Heart left ventricle (tissue), 16 donors: ENCODE measurements at regions not wholly inside any gene's neighbourhood (a gene's known extent, or its start where the extent isn't known, plus 50 kb on each side); places are given as distances from the start of the nearest gene placed in this dataset.
"Not testable (repeated sequence)": the region's sequence is repeated elsewhere in the genome, so short reads cannot be mapped to it uniquely, and the experiment has no call there.

ENCODE experiments used
- ATAC-seq, 4 donors: fragments of 200-7000 bp; cut with Tn5 transposase; one replicate each; pipeline ENCODE4 v1.9.1; 2020 to 2022; ENCODE audit warnings: moderate library complexity in 4 of 4, mild to moderate bottlenecking in 3 of 4, moderate number of reproducible peaks in 1 of 4
- DNase-seq, 5 donors: peaks; one replicate each; pipeline ENCODE4 v3.0.0-alpha.2; 2020
- H3K27ac ChIP-seq, 12 donors: fragments of 200-600 bp; sonication (generic) in 4 of 12; one replicate each; pipeline versions ENCODE4 v1.5.0 to v1.8.0; 2016 to 2022; ENCODE audit warnings: mild to moderate bottlenecking in 2 of 12
- H3K27me3 ChIP-seq, 9 donors: fragments of 200-600 bp; sonication (generic) in 2 of 9; one replicate each; pipeline versions ENCODE4 v1.5.1 to v1.8.0; 2016 to 2022; ENCODE audit warnings: mild to moderate bottlenecking in 3 of 9
- H3K36me3 ChIP-seq, 9 donors: fragments of 200-600 bp; sonication (generic) in 2 of 9; one replicate each; pipeline versions ENCODE4 v1.5.0 to v1.8.0; 2018 to 2022; ENCODE audit warnings: mild to moderate bottlenecking in 2 of 9
- H3K4me1 ChIP-seq, 12 donors: fragments of 200-600 bp; sonication (generic) in 4 of 12; one replicate each; pipeline versions ENCODE4 v1.5.0 to v1.8.0; 2016 to 2022; ENCODE audit warnings: mild to moderate bottlenecking in 3 of 12
- H3K4me3 ChIP-seq, 12 donors: fragments of 200-600 bp; sonication (generic) in 4 of 12; one replicate each; pipeline versions ENCODE4 v1.5.0 to v1.8.0; 2017 to 2022; ENCODE audit warnings: mild to moderate bottlenecking in 9 of 12, moderate library complexity in 4 of 12
- H3K9me3 ChIP-seq, 12 donors: fragments of 200-600 bp; sonication (generic) in 4 of 12; one replicate each; pipeline versions ENCODE4 v1.5.0 to v1.8.0; 2016 to 2022; ENCODE audit warnings: mild to moderate bottlenecking in 1 of 12
- POLR2A ChIP-seq, 2 donors: fragments of 450-650 bp; IDR thresholded peaks; one replicate each; pipeline ENCODE4 v1.6.1; 2017; ENCODE audit warnings: antibody characterized with exemption in 2 of 2, mild to moderate bottlenecking in 2 of 2, moderate library complexity in 2 of 2
- WGBS, 4 donors: extraction: QIAGEN DNeasy Blood & Tissue Kit in 2 of 4; methylation state at CpG; one replicate each; pipeline versions ENCODE4 v1.1.5 to v1.1.7; 2013 to 2018; 5-methylcytosine and 5-hydroxymethylcytosine counted together
- intact Hi-C, 10 donors: fragments of 100-400 bp; cut with DNase I; formaldehyde crosslinking; loops; one replicate each; pipeline versions ENCODE4 v1.11.1 to v1.14.2; 2022
- TF ChIP-seq, protein P1 (sequence below), 12 donors: fragments of 200-600 bp; sonication (generic) in 4 of 12; IDR thresholded peaks; one replicate each; pipeline versions ENCODE4 v1.5.0 to v1.8.0; 2018 to 2022; ENCODE audit warnings: antibody characterized with exemption in 12 of 12, mild to moderate bottlenecking in 5 of 12
- donor health status: ischemic (EF 13 %, LVEDD 7.1; RV severe dilation, severe dysfunction).
- donor health status: healthy with polysubstance abuse.
- donor health status: DM: no; HTN: yes; CAD: no.
- donor health status: DM: no; HTN: no; CAD: no.
- donor health status: ischemic (EF 25% LVEDD 6.9; RV normal size, moderate dysfunction).
- donor health status: ischemic (EF 25% LVEDD 5.7; RV mildly dilated, moderate dysfunction).
- donor health status: healthy.
- donor health status: DM: yes; HTN: yes; CAD: no.
- donor health status: ischemic (EF 35%, LVEDD 5.7; RV mildly dilated, moderate dysfunction).
- donor health status: nonischemic (EF 11% LVEDD 7.7; RV severe dilation, severe dysfunction).
- donor health status: DM: yes; HTN: yes; CAD: no.
- donor health status: PGD.
- donor health status: ischemic (EF 29% LVEDD 5.4; RV normal size, mild dysfunction).
- donor health status: nonischemic (EF 23%, LVEDD 6.1; RV moderate dilation, normal function).

DNA sequence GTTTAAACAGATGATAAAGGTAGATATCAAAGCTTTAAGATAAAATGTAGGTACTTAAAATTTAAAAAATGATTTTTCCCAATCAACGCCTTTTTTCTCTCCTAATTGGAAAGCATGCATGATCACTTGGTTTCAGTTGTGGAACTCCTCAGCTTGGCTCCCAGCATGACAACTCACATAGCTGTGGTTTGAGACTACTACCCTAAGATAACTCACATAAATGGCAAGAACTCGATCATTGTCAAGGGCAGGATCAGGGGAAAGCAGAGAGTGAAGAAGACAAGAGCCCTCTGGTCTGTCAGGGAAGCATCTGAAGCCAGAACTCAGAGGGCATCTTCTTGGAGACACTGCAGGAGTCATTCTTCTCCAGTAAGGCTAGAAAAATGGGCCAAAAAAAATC, 516.7 kb downstream of the NTRK3 start:
- no peak for TF ChIP-seq POLR2A (IDR thresholded peaks at IDR 0.05)
- TF ChIP-seq, protein P1, sequence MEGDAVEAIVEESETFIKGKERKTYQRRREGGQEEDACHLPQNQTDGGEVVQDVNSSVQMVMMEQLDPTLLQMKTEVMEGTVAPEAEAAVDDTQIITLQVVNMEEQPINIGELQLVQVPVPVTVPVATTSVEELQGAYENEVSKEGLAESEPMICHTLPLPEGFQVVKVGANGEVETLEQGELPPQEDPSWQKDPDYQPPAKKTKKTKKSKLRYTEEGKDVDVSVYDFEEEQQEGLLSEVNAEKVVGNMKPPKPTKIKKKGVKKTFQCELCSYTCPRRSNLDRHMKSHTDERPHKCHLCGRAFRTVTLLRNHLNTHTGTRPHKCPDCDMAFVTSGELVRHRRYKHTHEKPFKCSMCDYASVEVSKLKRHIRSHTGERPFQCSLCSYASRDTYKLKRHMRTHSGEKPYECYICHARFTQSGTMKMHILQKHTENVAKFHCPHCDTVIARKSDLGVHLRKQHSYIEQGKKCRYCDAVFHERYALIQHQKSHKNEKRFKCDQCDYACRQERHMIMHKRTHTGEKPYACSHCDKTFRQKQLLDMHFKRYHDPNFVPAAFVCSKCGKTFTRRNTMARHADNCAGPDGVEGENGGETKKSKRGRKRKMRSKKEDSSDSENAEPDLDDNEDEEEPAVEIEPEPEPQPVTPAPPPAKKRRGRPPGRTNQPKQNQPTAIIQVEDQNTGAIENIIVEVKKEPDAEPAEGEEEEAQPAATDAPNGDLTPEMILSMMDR (IDR thresholded peaks at IDR 0.05), result no peak
- no peak for DNase-seq
- Histone ChIP-seq H3K4me1 (peaks cover 0 to 8% (median 0%) of the 10 kb centered on the region in 12 donors), H3K27ac (no peak overlapping the region), H3K27me3 (peaks cover 0 to 4% (median 0%) of the 10 kb centered on the region in 9 donors), H3K4me3 (no peak overlapping the region), H3K36me3 (no peaks in the 10 kb centered on the region), H3K9me3 (no peaks in the 10 kb centered on the region)
- 65 to 72% (median 68%) methylated on average over 2 of the region's 2 CpGs for WGBS, 4 donors
- no peak for ATAC-seq
- intact Hi-C loops, result loop anchor here in 3 of 10 donors (10.0 kb wide), 3 partner anchors 55 to 245 kb away; no protein-coding TSS in a partner anchor

DNA sequence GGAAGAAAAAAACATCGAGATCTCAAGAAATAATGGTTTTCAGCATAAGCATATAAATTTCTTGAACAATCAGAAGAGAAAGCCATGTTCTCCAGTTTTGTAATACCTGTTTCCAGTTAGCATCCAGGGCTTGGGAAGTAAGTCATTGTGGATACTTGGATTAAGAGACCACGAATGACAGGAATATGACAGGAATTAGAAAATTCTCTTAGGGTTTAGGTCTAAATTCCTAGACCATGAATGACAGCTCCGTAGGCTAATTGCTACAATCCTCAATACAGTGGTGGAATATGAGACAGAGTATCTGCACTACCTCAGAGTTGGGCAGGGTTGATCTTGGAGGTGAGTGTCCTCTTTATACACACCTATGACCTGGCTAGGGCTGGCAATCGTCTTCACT, 517.5 kb downstream of the NTRK3 start:
- H3K27me3 ChIP-seq, result peaks cover 0 to 4% (median 0%) of the 10 kb centered on the region in 9 donors
- no peak for TF ChIP-seq POLR2A (IDR thresholded peaks at IDR 0.05)
- TF ChIP-seq, protein P1 (IDR thresholded peaks at IDR 0.05), result no peak
- H3K36me3 ChIP-seq, result no peaks in the 10 kb centered on the region
- H3K27ac ChIP-seq, result no peak overlapping the region
- ATAC-seq (no peak), DNase-seq (no peak)
- no peaks in the 10 kb centered on the region for H3K9me3 ChIP-seq
- 65 to 86% (median 84%) methylated on average over 4 of the region's 4 CpGs for WGBS, 4 donors
- peaks cover 0 to 8% (median 0%) of the 10 kb centered on the region in 12 donors for H3K4me1 ChIP-seq
- intact Hi-C loops, result loop anchor here in 2 of 10 donors (10.0 kb wide), 2 partner anchors 64 to 244 kb away; no protein-coding TSS in a partner anchor
- no peak overlapping the region for H3K4me3 ChIP-seq

DNA sequence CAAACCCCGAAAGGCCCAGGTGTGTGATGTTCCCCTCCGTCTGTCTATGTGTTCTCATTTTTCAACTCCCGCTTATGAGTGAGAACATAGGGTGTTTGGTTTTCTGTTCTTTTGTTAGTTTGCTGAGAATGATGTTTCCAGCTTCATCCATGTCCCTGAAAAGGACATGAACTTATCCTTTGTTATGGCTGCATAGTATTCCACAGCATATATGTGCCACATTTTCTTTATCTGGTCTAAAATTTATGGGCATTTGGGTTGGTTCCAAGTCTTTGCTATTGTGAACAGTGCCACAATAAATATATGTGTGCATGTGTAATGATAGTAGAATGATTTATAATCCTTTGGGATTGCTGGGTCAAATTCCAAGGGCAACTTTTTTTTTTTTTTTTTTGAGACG, 519.1 kb downstream of the NTRK3 start:
- WGBS, 4 donors, result 94 to 97% (median 95%) methylated on average over 4 of the region's 4 CpGs
- not testable (repeated sequence) for ATAC-seq, H3K36me3 ChIP-seq, H3K4me3 ChIP-seq, H3K9me3 ChIP-seq, H3K27ac ChIP-seq, DNase-seq, H3K27me3 ChIP-seq
- H3K4me1 ChIP-seq, result peaks cover 0 to 15% (median 0%) of the 10 kb centered on the region in 12 donors
- intact Hi-C loops, result loop anchor here in 2 of 10 donors (10.0 kb wide), 2 partner anchors 63 to 243 kb away; no protein-coding TSS in a partner anchor

DNA sequence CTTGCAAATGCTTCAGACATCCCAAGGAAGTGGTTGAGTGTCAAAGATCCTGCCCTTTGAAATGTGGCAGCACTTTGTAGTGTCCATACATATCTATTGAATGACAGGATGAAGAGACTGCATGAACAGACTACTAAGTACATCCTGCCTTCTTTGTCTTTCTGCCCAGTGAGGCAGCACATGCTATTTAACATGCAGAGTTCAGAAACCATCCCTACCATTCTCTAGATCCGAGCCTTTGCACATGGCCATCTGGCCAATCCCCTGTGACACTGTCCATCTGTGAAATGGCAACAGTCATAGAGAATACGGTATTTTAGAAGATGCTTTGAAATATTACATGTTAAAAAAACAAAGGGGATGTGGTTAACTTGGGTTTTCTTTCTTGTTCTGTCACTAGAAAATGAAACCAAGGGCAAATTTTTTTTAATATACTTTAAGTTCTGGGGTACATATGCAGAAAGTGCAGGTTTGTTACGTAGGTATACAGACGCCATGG, 519.6 kb downstream of the NTRK3 start:
- H3K36me3 ChIP-seq, result no peaks in the 10 kb centered on the region
- peaks cover 0 to 4% (median 0%) of the 10 kb centered on the region in 9 donors for H3K27me3 ChIP-seq
- no peak overlapping the region for H3K4me3 ChIP-seq
- no peak overlapping the region for H3K27ac ChIP-seq
- DNase-seq, result no peak
- no peak for ATAC-seq
- TF ChIP-seq POLR2A (IDR thresholded peaks at IDR 0.05), result no peak
- TF ChIP-seq, protein P1 (IDR thresholded peaks at IDR 0.05), result no peak
- intact Hi-C loops, result loop anchor here in 2 of 10 donors (10.0 kb wide), 2 partner anchors 62 to 242 kb away; no protein-coding TSS in a partner anchor
- H3K9me3 ChIP-seq, result no peaks in the 10 kb centered on the region
- H3K4me1 ChIP-seq, result peaks cover 0 to 15% (median 0%) of the 10 kb centered on the region in 12 donors
- WGBS, 4 donors, result 77 to 79% (median 78%) methylated on average over 4 of the region's 4 CpGs
